ENCODE measurements at regions not wholly inside any gene's neighbourhood (a gene's known extent, or its start where the extent isn't known, plus 50 kb on each side); places are given as distances from the start of the nearest gene placed in this dataset.

GRCh38 chr2:31642707-31643106 is 62.0 kb upstream of the SRD5A2 start:
- TF ChIP-seq, protein P1, sequence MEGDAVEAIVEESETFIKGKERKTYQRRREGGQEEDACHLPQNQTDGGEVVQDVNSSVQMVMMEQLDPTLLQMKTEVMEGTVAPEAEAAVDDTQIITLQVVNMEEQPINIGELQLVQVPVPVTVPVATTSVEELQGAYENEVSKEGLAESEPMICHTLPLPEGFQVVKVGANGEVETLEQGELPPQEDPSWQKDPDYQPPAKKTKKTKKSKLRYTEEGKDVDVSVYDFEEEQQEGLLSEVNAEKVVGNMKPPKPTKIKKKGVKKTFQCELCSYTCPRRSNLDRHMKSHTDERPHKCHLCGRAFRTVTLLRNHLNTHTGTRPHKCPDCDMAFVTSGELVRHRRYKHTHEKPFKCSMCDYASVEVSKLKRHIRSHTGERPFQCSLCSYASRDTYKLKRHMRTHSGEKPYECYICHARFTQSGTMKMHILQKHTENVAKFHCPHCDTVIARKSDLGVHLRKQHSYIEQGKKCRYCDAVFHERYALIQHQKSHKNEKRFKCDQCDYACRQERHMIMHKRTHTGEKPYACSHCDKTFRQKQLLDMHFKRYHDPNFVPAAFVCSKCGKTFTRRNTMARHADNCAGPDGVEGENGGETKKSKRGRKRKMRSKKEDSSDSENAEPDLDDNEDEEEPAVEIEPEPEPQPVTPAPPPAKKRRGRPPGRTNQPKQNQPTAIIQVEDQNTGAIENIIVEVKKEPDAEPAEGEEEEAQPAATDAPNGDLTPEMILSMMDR (IDR thresholded peaks at IDR 0.05; ENCODE audit: low read depth, low read length) = no peak
- TF ChIP-seq EZH2phosphoT487 (IDR thresholded peaks at IDR 0.05; ENCODE audit: low read depth) = no peak

Measured in OCI-LY3 (cell line).